MM.1S (cell line): ENCODE measurements at regions not wholly inside any gene's neighbourhood (a gene's known extent, or its start where the extent isn't known, plus 50 kb on each side); places are given as distances from the start of the nearest gene placed in this dataset.

Experiments used
- CTCF ChIP-seq: fragments of 300-600 bp; sonication (generic); IDR thresholded peaks from 2 replicates; pipeline ENCODE4 v1.5.1; 2016; ENCODE audit warnings: antibody characterized with exemption, low read length, mixed read lengths
- EZH2 ChIP-seq: fragments of 300-600 bp; sonication (generic); optimal IDR thresholded peaks from 2 replicates; pipeline ENCODE3; 2017; ENCODE audit warnings: low read depth, mild to moderate bottlenecking, antibody characterized with exemption, low read length, mixed read lengths
- EZH2phosphoT487 ChIP-seq: fragments of 300-600 bp; sonication (generic); IDR thresholded peaks from 2 replicates; pipeline ENCODE4 v1.6.1; 2018; ENCODE audit warnings: antibody characterized with exemption, low read length

- no peak for TF ChIP-seq CTCF
- TF ChIP-seq EZH2phosphoT487, result no peak
- TF ChIP-seq EZH2, result no peak
Measured at GRCh38 chr13:106182404-106182803, 353.1 kb downstream of the EFNB2 start.
